Smooth muscle cell (in vitro differentiated cells): ENCODE measurements at regions not wholly inside any gene's neighbourhood (a gene's known extent, or its start where the extent isn't known, plus 50 kb on each side); places are given as distances from the start of the nearest gene placed in this dataset.

ENCODE experiments used
- DNase-seq: peaks from one replicate; lab custom pipeline; 2025; ENCODE audit not compliant: unreplicated experiment; lab: John Stamatoyannopoulos, UW
- H2AFZ ChIP-seq: fragments of 200-600 bp; sonication (generic); 2 replicates; pipeline ENCODE4 v1.6.0; 2016; ENCODE audit warnings: antibody characterized with exemption, low read depth, mild to moderate bottlenecking
- H3F3A ChIP-seq: fragments of 200-600 bp; sonication (generic); 2 replicates; pipeline ENCODE4 v1.6.0; 2017; ENCODE audit warnings: antibody characterized with exemption, low read depth
- H3K27ac ChIP-seq: fragments of 200-600 bp; sonication (generic); 2 replicates; pipeline ENCODE4 v1.5.1; 2016; ENCODE audit warnings: low read depth, mild to moderate bottlenecking
- H3K27me3 ChIP-seq: fragments of 200-600 bp; sonication (generic); 2 replicates; pipeline ENCODE4 v1.6.1; 2016; ENCODE audit warnings: low read depth, mild to moderate bottlenecking
- H3K36me3 ChIP-seq: fragments of 200-600 bp; sonication (generic); 2 replicates; pipeline ENCODE4 v1.5.1; 2016; ENCODE audit warnings: low read depth
- H3K4me1 ChIP-seq: fragments of 200-600 bp; sonication (generic); 2 replicates; pipeline ENCODE4 v1.5.1; 2016; ENCODE audit warnings: low read depth
- H3K4me2 ChIP-seq: fragments of 200-600 bp; sonication (generic); 2 replicates; pipeline ENCODE4 v1.6.0; 2016; ENCODE audit warnings: mild to moderate bottlenecking
- H3K4me3 ChIP-seq: fragments of 200-600 bp; sonication (generic); 2 replicates; pipeline ENCODE4 v1.5.1; 2016; ENCODE audit warnings: mild to moderate bottlenecking
- H3K79me2 ChIP-seq: fragments of 200-600 bp; sonication (generic); 2 replicates; pipeline ENCODE4 v1.6.0; 2016; ENCODE audit warnings: low read depth, mild to moderate bottlenecking
- H3K9ac ChIP-seq: fragments of 200-600 bp; sonication (generic); 2 replicates; pipeline ENCODE4 v1.6.0; 2016; ENCODE audit warnings: low read depth
- H3K9me3 ChIP-seq: fragments of 200-600 bp; sonication (generic); replicated peaks from 2 replicates; pipeline ENCODE4 v1.5.1; 2016; ENCODE audit warnings: low read depth
- H4K20me1 ChIP-seq: fragments of 200-600 bp; sonication (generic); 2 replicates; pipeline ENCODE4 v1.6.0; 2016; ENCODE audit warnings: low read depth
- CTCF ChIP-seq: fragments of 200-600 bp; sonication (generic); IDR thresholded peaks from 2 replicates; pipeline ENCODE4 v1.5.1; 2017; ENCODE audit warnings: borderline replicate concordance, mild to moderate bottlenecking, antibody characterized with exemption; ENCODE audit not compliant: insufficient read depth, poor library complexity, severe bottlenecking
- WGBS: methylation state at CpG from one replicate; pipeline ENCODE4 v1.1.7; 2016; ENCODE audit warnings: low lambda C conversion rate; 5-methylcytosine and 5-hydroxymethylcytosine counted together

DNA sequence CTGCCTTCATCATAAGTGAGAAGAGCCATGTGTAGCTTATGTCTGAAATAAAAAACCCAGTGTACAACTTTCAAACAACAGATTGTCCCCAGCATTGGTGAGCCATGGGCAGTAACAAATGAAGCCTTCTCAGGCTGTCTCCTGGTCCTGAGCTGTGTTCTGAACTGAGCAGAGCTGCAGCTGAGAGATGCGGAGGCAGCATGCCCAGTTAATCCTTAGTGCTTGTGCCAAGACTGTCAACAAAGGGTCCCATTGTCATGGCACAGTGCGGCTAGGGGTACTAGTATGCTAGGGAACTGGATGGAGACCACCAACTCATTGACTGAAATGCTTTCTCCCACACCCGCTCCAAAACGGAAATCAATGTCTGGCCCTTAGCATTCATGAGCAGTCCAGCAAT, 154.3 kb downstream of the RMST start:
- no peak overlapping the region for H3K27ac ChIP-seq
- H3K9ac ChIP-seq, result no peak overlapping the region
- no peaks in the 10 kb centered on the region for H3K36me3 ChIP-seq
- TF ChIP-seq CTCF, result no peak
- no peak for DNase-seq
- no peaks in the 10 kb centered on the region for H3K79me2 ChIP-seq
- no peaks in the 10 kb centered on the region for H3K27me3 ChIP-seq
- H3F3A ChIP-seq, result no peaks in the 10 kb centered on the region
- no peak overlapping the region for H3K4me3 ChIP-seq
- no peaks in the 10 kb centered on the region for H3K9me3 ChIP-seq
- 95% methylated on average over 4 of the region's 4 CpGs for WGBS
- no peaks in the 10 kb centered on the region for H4K20me1 ChIP-seq
- no peak overlapping the region for H2AFZ ChIP-seq
- H3K4me1 ChIP-seq, result peaks cover 6% of the 10 kb centered on the region
- no peak overlapping the region for H3K4me2 ChIP-seq

DNA sequence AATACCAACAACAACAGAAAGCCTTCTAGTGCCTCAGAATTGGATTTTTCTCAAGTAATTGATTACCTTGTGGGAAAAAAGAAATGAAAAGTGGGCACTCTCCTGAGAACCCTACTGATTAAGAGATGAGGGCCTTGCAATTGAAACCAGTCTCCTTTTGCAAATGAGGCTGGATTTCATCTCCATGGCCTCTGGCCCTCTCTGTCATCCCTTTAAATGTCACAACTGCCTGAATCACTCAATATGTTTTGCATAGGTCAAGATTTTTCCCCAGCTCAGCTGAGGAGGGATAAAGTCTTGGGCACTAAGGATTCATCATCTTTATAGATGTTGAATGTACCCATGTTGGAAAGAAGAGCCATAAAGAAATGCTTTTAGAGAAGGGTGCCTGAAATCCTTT, 166.4 kb downstream of the RMST start:
- H2AFZ ChIP-seq, result no peak overlapping the region
- H3K79me2 ChIP-seq, result no peaks in the 10 kb centered on the region
- H3K27ac ChIP-seq, result no peak overlapping the region
- H3K27me3 ChIP-seq, result no peaks in the 10 kb centered on the region
- H3K4me2 ChIP-seq, result no peak overlapping the region
- no peaks in the 10 kb centered on the region for H3K9me3 ChIP-seq
- no peak for DNase-seq
- no peaks in the 10 kb centered on the region for H4K20me1 ChIP-seq
- peaks cover 6% of the 10 kb centered on the region for H3K4me1 ChIP-seq
- H3K9ac ChIP-seq, result no peak overlapping the region
- TF ChIP-seq CTCF, result no peak
- no peaks in the 10 kb centered on the region for H3F3A ChIP-seq
- H3K4me3 ChIP-seq, result no peak overlapping the region
- no peaks in the 10 kb centered on the region for H3K36me3 ChIP-seq

DNA sequence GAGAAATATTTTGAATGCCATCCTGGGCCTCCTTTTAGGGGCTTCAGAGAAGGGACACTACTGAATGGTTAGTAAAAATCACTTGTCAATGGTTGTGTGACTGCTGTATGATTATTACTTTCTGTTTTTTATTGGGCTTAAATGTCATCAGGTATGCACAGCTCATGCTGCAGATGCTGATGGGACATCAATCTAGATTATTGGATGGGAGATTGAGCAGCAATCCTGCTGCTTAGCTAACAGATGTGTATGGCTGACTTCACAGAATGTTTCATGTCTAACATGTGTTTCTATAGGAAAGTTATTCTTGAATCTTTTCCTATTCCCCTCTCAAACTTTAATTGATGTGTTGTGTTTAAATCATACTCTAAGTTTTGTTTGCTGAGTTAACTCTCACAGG, 166.8 kb downstream of the RMST start:
- H3K36me3 ChIP-seq, result no peaks in the 10 kb centered on the region

More for the DNA sequence above, 166.8 kb downstream of the RMST start:
- Histone ChIP-seq H3K9me3 (no peaks in the 10 kb centered on the region), H4K20me1 (no peaks in the 10 kb centered on the region), H3K4me3 (no peak overlapping the region), H3K4me2 (no peak overlapping the region), H3K27me3 (no peaks in the 10 kb centered on the region), H3K9ac (no peak overlapping the region), H3K4me1 (peaks cover 6% of the 10 kb centered on the region), H2AFZ (no peak overlapping the region), H3K27ac (no peak overlapping the region), H3K79me2 (no peaks in the 10 kb centered on the region), H3F3A (no peaks in the 10 kb centered on the region)
- TF ChIP-seq CTCF, result no peak
- DNase-seq, result no peak
